ENCODE measurements at regions not wholly inside any gene's neighbourhood (a gene's known extent, or its start where the extent isn't known, plus 50 kb on each side); places are given as distances from the start of the nearest gene placed in this dataset.

- TF ChIP-seq CTCF (conservative IDR thresholded peaks at IDR 0.05 in 1 of 2, IDR thresholded peaks at IDR 0.05 in 1 of 2; ENCODE audit: extremely low read depth in 1 of 2, insufficient read depth in 1 of 2, low read depth in 1 of 2, low read length in 2 of 2): no peak
- TF ChIP-seq EZH2 (IDR thresholded peaks at IDR 0.05; ENCODE audit: borderline replicate concordance, low read length): no peak
Measured at GRCh38 chr7:17062151-17063044, 180.6 kb upstream of the AGR3 start.
